Neural cell (in vitro differentiated cells): ENCODE measurements at regions not wholly inside any gene's neighbourhood (a gene's known extent, or its start where the extent isn't known, plus 50 kb on each side); places are given as distances from the start of the nearest gene placed in this dataset.

ENCODE experiments used
- H2AFZ ChIP-seq: fragments of 200-600, 300-800 bp; sonication (generic), shearing (Covaris generic); 2 replicates; pipeline ENCODE4 v1.6.0; 2014; ENCODE audit warnings: low read depth, mild to moderate bottlenecking, antibody characterized with exemption, low read length, moderate library complexity
- H3F3A ChIP-seq: fragments of 200-600 bp; shearing (Covaris generic); 2 replicates; pipeline ENCODE4 v1.6.1; 2016; ENCODE audit warnings: mild to moderate bottlenecking, moderate library complexity, mixed read lengths, antibody characterized with exemption, low read length; ENCODE audit not compliant: insufficient read depth, poor library complexity, severe bottlenecking
- H3K27ac ChIP-seq: fragments of 200-600, 300-800 bp; sonication (generic), shearing (Covaris generic); 2 replicates; pipeline ENCODE4 v1.5.1; 2014; ENCODE audit warnings: mild to moderate bottlenecking, low read length, moderate library complexity
- H3K27me3 ChIP-seq: fragments of 300-800, 200-600 bp; sonication (generic), shearing (Covaris generic); 2 replicates; pipeline ENCODE4 v1.6.0; 2014; ENCODE audit warnings: mild to moderate bottlenecking, low read depth, low read length, moderate library complexity; ENCODE audit not compliant: insufficient read depth
- H3K36me3 ChIP-seq: fragments of 300-800, 200-600 bp; sonication (generic), shearing (Covaris generic); 2 replicates; pipeline ENCODE4 v1.5.1; 2014; ENCODE audit warnings: mild to moderate bottlenecking, antibody characterized with exemption, low read length, moderate library complexity; ENCODE audit not compliant: insufficient read depth
- H3K4me2 ChIP-seq: fragments of 300-800, 200-600 bp; sonication (generic), shearing (Covaris generic); 2 replicates; pipeline ENCODE4 v1.6.0; 2014; ENCODE audit warnings: mild to moderate bottlenecking, low read length
- H3K4me3 ChIP-seq: fragments of 300-800, 200-600 bp; sonication (generic), shearing (Covaris generic); 2 replicates; pipeline ENCODE4 v1.5.1; 2014; ENCODE audit warnings: mild to moderate bottlenecking, low read length, moderate library complexity
- H3K79me2 ChIP-seq: fragments of 200-600 bp; shearing (Covaris generic); replicated peaks from 2 replicates; pipeline ENCODE4 v1.6.0; 2014; ENCODE audit warnings: mild to moderate bottlenecking, low read length, moderate library complexity; ENCODE audit not compliant: insufficient read depth
- H3K9ac ChIP-seq: fragments of 300-800, 200-600 bp; sonication (generic), shearing (Covaris generic); 2 replicates; pipeline ENCODE4 v1.6.1; 2016; ENCODE audit warnings: mild to moderate bottlenecking, low read length, mixed read lengths
- H3K9me2 ChIP-seq: fragments of 200-600 bp; shearing (Covaris generic); 2 replicates; pipeline ENCODE4 v1.6.1; 2016; ENCODE audit warnings: mild to moderate bottlenecking, low read length, mixed read lengths; ENCODE audit not compliant: insufficient read depth
- H3K9me3 ChIP-seq: fragments of 200-600, 300-800 bp; sonication (generic), shearing (Covaris generic); 2 replicates; pipeline ENCODE4 v1.6.1; 2016; ENCODE audit warnings: mild to moderate bottlenecking, mixed run types, low read length, moderate library complexity, mixed read lengths
- H4K20me1 ChIP-seq: fragments of 200-600 bp; shearing (Covaris generic); 2 replicates; pipeline ENCODE4 v1.6.1; 2016; ENCODE audit warnings: mild to moderate bottlenecking, mixed run types; ENCODE audit not compliant: insufficient read depth
- EP300 ChIP-seq: fragments of 450-650 bp; conservative IDR thresholded peaks from 2 replicates; pipeline ENCODE4 v1.6.1; 2014; ENCODE audit warnings: antibody characterized with exemption, mild to moderate bottlenecking, moderate library complexity; ENCODE audit not compliant: poor library complexity, severe bottlenecking
- EZH2 ChIP-seq: fragments of 200-600, 300-800 bp; shearing (Covaris generic), sonication (generic); IDR thresholded peaks from 2 replicates; pipeline ENCODE4 v1.6.1; 2014; ENCODE audit warnings: antibody characterized with exemption, low read length, borderline replicate concordance, mild to moderate bottlenecking; ENCODE audit not compliant: insufficient read depth, poor library complexity, severe bottlenecking
- MXI1 ChIP-seq: fragments of 450-650 bp; conservative IDR thresholded peaks from 2 replicates; pipeline ENCODE4 v1.6.1; 2014; ENCODE audit warnings: antibody characterized with exemption, mild to moderate bottlenecking; ENCODE audit not compliant: poor library complexity, severe bottlenecking
- POLR2AphosphoS5 ChIP-seq: IDR thresholded peaks from 2 replicates; pipeline ENCODE4 v1.6.1; 2012
- RAD21 ChIP-seq: fragments of 450-650 bp; conservative IDR thresholded peaks from 2 replicates; pipeline ENCODE4 v1.6.1; 2014; ENCODE audit warnings: antibody characterized with exemption, mild to moderate bottlenecking, moderate library complexity
- REST ChIP-seq: IDR thresholded peaks from 2 replicates; pipeline ENCODE4 v1.6.1; 2012; ENCODE audit warnings: borderline replicate concordance
- SMC3 ChIP-seq: fragments of 450-650 bp; conservative IDR thresholded peaks from 2 replicates; pipeline ENCODE4 v1.6.1; 2014; ENCODE audit warnings: antibody characterized with exemption, mild to moderate bottlenecking, moderate library complexity; ENCODE audit not compliant: poor library complexity
- TAF1 ChIP-seq: IDR thresholded peaks from 2 replicates; pipeline ENCODE4 v1.6.1; 2012; ENCODE audit warnings: low read depth
- TF ChIP-seq, protein P1 (sequence below): fragments of 450-650 bp; IDR thresholded peaks from 2 replicates; pipeline ENCODE4 v1.5.1; 2014; ENCODE audit warnings: antibody characterized with exemption, mild to moderate bottlenecking, moderate library complexity; ENCODE audit not compliant: poor library complexity, severe bottlenecking

- peaks cover 3% of the 10 kb centered on the region for H3F3A ChIP-seq
Measured at GRCh38 chr1:113333056-113333455, 57.3 kb upstream of the MAGI3 start.

GRCh38 chr1:113340038-113340437 lies 50.3 kb upstream of the MAGI3 start:
- TF ChIP-seq, protein P1, sequence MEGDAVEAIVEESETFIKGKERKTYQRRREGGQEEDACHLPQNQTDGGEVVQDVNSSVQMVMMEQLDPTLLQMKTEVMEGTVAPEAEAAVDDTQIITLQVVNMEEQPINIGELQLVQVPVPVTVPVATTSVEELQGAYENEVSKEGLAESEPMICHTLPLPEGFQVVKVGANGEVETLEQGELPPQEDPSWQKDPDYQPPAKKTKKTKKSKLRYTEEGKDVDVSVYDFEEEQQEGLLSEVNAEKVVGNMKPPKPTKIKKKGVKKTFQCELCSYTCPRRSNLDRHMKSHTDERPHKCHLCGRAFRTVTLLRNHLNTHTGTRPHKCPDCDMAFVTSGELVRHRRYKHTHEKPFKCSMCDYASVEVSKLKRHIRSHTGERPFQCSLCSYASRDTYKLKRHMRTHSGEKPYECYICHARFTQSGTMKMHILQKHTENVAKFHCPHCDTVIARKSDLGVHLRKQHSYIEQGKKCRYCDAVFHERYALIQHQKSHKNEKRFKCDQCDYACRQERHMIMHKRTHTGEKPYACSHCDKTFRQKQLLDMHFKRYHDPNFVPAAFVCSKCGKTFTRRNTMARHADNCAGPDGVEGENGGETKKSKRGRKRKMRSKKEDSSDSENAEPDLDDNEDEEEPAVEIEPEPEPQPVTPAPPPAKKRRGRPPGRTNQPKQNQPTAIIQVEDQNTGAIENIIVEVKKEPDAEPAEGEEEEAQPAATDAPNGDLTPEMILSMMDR, result no peak
- TF ChIP-seq EP300, result no peak
- TF ChIP-seq EZH2, result no peak
- TF ChIP-seq TAF1, result no peak
- H3K9me3 ChIP-seq, result no peaks in the 10 kb centered on the region
- H3K27me3 ChIP-seq, result no peaks in the 10 kb centered on the region
- no peaks in the 10 kb centered on the region for H3K36me3 ChIP-seq
- no peak overlapping the region for H3K4me2 ChIP-seq
- H2AFZ ChIP-seq, result no peak overlapping the region
- H3K4me3 ChIP-seq, result no peak overlapping the region
- H3F3A ChIP-seq, result no peaks in the 10 kb centered on the region
- no peaks in the 10 kb centered on the region for H3K9me2 ChIP-seq
- H3K27ac ChIP-seq, result no peak overlapping the region
- no peaks in the 10 kb centered on the region for H3K79me2 ChIP-seq
- no peak overlapping the region for H3K9ac ChIP-seq
- H4K20me1 ChIP-seq, result no peaks in the 10 kb centered on the region

More at GRCh38 chr1:113333056-113333455, 57.3 kb upstream of the MAGI3 start:
- H3K9ac ChIP-seq, result peak overlapping the region; percentile 47
- peak overlapping the region; percentile 53 for H3K4me2 ChIP-seq
- no peaks in the 10 kb centered on the region for H3K36me3 ChIP-seq
- peak overlapping the region; percentile 82 for H3K27ac ChIP-seq
- H2AFZ ChIP-seq, result peak overlapping the region; percentile 4
- peak overlapping the region; percentile 38 for H3K4me3 ChIP-seq
- no peaks in the 10 kb centered on the region for H3K9me2 ChIP-seq
- H3K79me2 ChIP-seq, result no peaks in the 10 kb centered on the region
- no peaks in the 10 kb centered on the region for H4K20me1 ChIP-seq
- H3K9me3 ChIP-seq, result no peaks in the 10 kb centered on the region
- no peaks in the 10 kb centered on the region for H3K27me3 ChIP-seq
- TF ChIP-seq POLR2AphosphoS5 (peak; percentile 78), EZH2 (no peak), MXI1 (no peak), REST (peak; percentile 39), RAD21 (peak; percentile 43), SMC3 (peak; percentile 29), TAF1 (no peak), EP300 (peak; percentile 86)
- TF ChIP-seq, protein P1, result no peak
